Gastrocnemius medialis (tissue), 4 donors: ENCODE measurements at regions not wholly inside any gene's neighbourhood (a gene's known extent, or its start where the extent isn't known, plus 50 kb on each side); places are given as distances from the start of the nearest gene placed in this dataset.

Experiments used
- CTCF ChIP-seq, 5 experiments: fragments of 450-650 bp in 3 of 5; fragments of 200-600 bp in 2 of 5; sonication (generic) in 2 of 5; IDR thresholded peaks in 4 of 5; conservative IDR thresholded peaks in 1 of 5; 1 replicate in 4 of 5; 2 replicates in 1 of 5; pipeline ENCODE4 v1.5.1; 2016 to 2019; ENCODE audit warnings: antibody characterized with exemption in 5 of 5, mild to moderate bottlenecking in 3 of 5, moderate library complexity in 3 of 5
- POLR2A ChIP-seq, 2 donors: fragments of 450-650 bp; IDR thresholded peaks; one replicate each; pipeline ENCODE4 v1.6.1; 2017; ENCODE audit warnings: antibody characterized with exemption in 2 of 2, mild to moderate bottlenecking in 2 of 2, moderate library complexity in 2 of 2

- TF ChIP-seq CTCF (IDR thresholded peaks at IDR 0.05 in 4 of 5, conservative IDR thresholded peaks at IDR 0.05 in 1 of 5) (no peak), POLR2A (IDR thresholded peaks at IDR 0.05) (no peak)
These were observed 490.6 kb upstream of the LINC00305 start for GRCh38 chr18:64639536-64639935.
